HCT116 (cell line): ENCODE measurements at regions not wholly inside any gene's neighbourhood (a gene's known extent, or its start where the extent isn't known, plus 50 kb on each side); places are given as distances from the start of the nearest gene placed in this dataset.
A peak's percentile ranks its signal among the peaks of the same experiment; 100 is the strongest.

Source experiments
- ATAC-seq: fragments of 200-7000 bp; cut with Tn5 transposase; 2 replicates; pipeline ENCODE4 v1.9.1; 2020; ENCODE audit warnings: mild to moderate bottlenecking, moderate library complexity
- BruUV-seq: library from RNA; stranded (reverse); fragments of 400-500 nt; replicated peaks from 2 replicates; lab custom pipeline; 2021; lab: Mats Ljungman, UMichigan
- CTCF ChIA-PET: fragments of 300-600 bp; sonication (Branson Sonifier 250); formaldehyde crosslinking; loops from one replicate; lab custom pipeline; 2021; ENCODE audit warnings: antibody characterized with exemption; lab: Charles Lee
- POLR2A ChIA-PET: fragments of 300-600, 350-600 bp; sonication (Branson Sonifier 250); formaldehyde crosslinking; loops from one replicate; lab custom pipeline; 2021; ENCODE audit warnings: antibody characterized with exemption; lab: Charles Lee
- RAD21 ChIA-PET, 2 experiments: fragments of 300-600 bp; sonication (Branson Sonifier 250); formaldehyde crosslinking; loops; one replicate each; lab custom pipeline; 2023; ENCODE audit warnings: low total read pairs in 2 of 2; ENCODE audit not compliant: uncharacterized antibody in 2 of 2, unreplicated experiment in 2 of 2, low non-redundant PET in 1 of 2; lab: Charles Lee
- DNase-seq: peaks from one replicate; pipeline ENCODE4 v3.0.0-alpha.2; 2010; ENCODE audit warnings: low read depth, low spot score
- H2AFZ ChIP-seq: fragments of 200-600 bp; shearing (Covaris generic), sonication (generic); 2 replicates; pipeline ENCODE4 v1.6.1; 2017; ENCODE audit warnings: low read depth, mixed run types, mixed read lengths, antibody characterized with exemption, low read length; ENCODE audit not compliant: poor library complexity, severe bottlenecking
- H3K27ac ChIP-seq: 2 replicates; pipeline ENCODE4 v1.5.1; 2012; ENCODE audit warnings: low read depth, low read length
- H3K27me3 ChIP-seq: fragments of 200-600 bp; sonication (generic); 2 replicates; pipeline ENCODE4 v1.6.1; 2016; ENCODE audit warnings: mixed run types, low read length, mixed read lengths; ENCODE audit not compliant: insufficient read depth
- H3K36me3 ChIP-seq, 2 experiments: fragments of 200-500 bp in 1 of 2; fragments of 200-600 bp in 1 of 2; sonication (Bioruptor generic) in 1 of 2; sonication (generic) in 1 of 2; 2 replicates each; pipeline versions ENCODE4 v1.5.1 to v1.6.1; 2014 to 2016; ENCODE audit warnings: low read length in 2 of 2, inconsistent platforms in 1 of 2, mixed read lengths in 1 of 2, mixed run types in 1 of 2; ENCODE audit not compliant: insufficient read depth in 2 of 2, control insufficient read depth in 1 of 2
- H3K4me1 ChIP-seq, 2 experiments: fragments of 200-600 bp in 1 of 2; sonication (generic) in 1 of 2; 2 replicates each; pipeline versions ENCODE4 v1.5.1 to v1.6.1; 2012 to 2017; ENCODE audit warnings: low read length in 2 of 2, inconsistent platforms in 1 of 2, mild to moderate bottlenecking in 1 of 2, mixed read lengths in 1 of 2, mixed run types in 1 of 2, moderate library complexity in 1 of 2; ENCODE audit not compliant: insufficient read depth in 2 of 2, control insufficient read depth in 1 of 2
- H3K4me2 ChIP-seq: fragments of 200-600 bp; sonication (generic); 2 replicates; pipeline ENCODE4 v1.6.1; 2017; ENCODE audit warnings: mixed run types, low read length, mixed read lengths
- H3K4me3 ChIP-seq, 2 experiments: fragments of 200-600 bp in 1 of 2; sonication (generic) in 1 of 2; replicated peaks in 1 of 2; 2 replicates each; pipeline ENCODE4 v1.5.1; 2011 to 2016; ENCODE audit warnings: low read length in 2 of 2, control low read depth in 1 of 2, low read depth in 1 of 2, mild to moderate bottlenecking in 1 of 2, mixed read lengths in 1 of 2, mixed run types in 1 of 2
- H3K79me2 ChIP-seq: fragments of 200-600 bp; sonication (generic); 2 replicates; pipeline ENCODE4 v1.6.1; 2017; ENCODE audit warnings: mild to moderate bottlenecking, mixed run types, low read length, moderate library complexity, mixed read lengths; ENCODE audit not compliant: insufficient read depth
- H3K9ac ChIP-seq: fragments of 200-600 bp; sonication (generic); 2 replicates; pipeline ENCODE4 v1.6.1; 2016; ENCODE audit warnings: low read length, mixed read lengths
- H3K9me2 ChIP-seq: fragments of 200-600 bp; sonication (generic), shearing (Covaris generic); 2 replicates; pipeline ENCODE4 v1.6.1; 2017; ENCODE audit warnings: mixed run types, mild to moderate bottlenecking, moderate library complexity; ENCODE audit not compliant: insufficient read depth
- H3K9me3 ChIP-seq, 2 experiments: fragments of 200-500 bp in 1 of 2; fragments of 200-600 bp in 1 of 2; sonication (Bioruptor generic) in 1 of 2; sonication (generic) in 1 of 2; 2 replicates each; pipeline ENCODE4 v1.6.1; 2014 to 2017; ENCODE audit warnings: low read length in 2 of 2, mixed read lengths in 2 of 2, inconsistent platforms in 1 of 2, low read depth in 1 of 2, mild to moderate bottlenecking in 1 of 2, mixed run types in 1 of 2, moderate library complexity in 1 of 2; ENCODE audit not compliant: control insufficient read depth in 1 of 2, insufficient read depth in 1 of 2
- H4K20me1 ChIP-seq: fragments of 200-600 bp; sonication (generic), shearing (Covaris generic); 2 replicates; pipeline ENCODE4 v1.6.1; 2017; ENCODE audit warnings: mixed run types, mild to moderate bottlenecking, moderate library complexity; ENCODE audit not compliant: insufficient read depth
- CEBPB ChIP-seq: IDR thresholded peaks from 2 replicates; pipeline ENCODE4 v1.6.1; 2012; ENCODE audit warnings: low read depth
- EGR1 ChIP-seq: IDR thresholded peaks from 2 replicates; pipeline ENCODE4 v1.6.1; 2012; ENCODE audit warnings: low read depth
- ELF1 ChIP-seq: IDR thresholded peaks from 2 replicates; pipeline ENCODE4 v1.6.1; 2012; ENCODE audit warnings: low read depth, borderline replicate concordance
- EZH2phosphoT487 ChIP-seq: fragments of 200-600 bp; IDR thresholded peaks from 2 replicates; pipeline ENCODE4 v1.6.1; 2018; ENCODE audit warnings: antibody characterized with exemption, borderline replicate concordance
- FOSL1 ChIP-seq: IDR thresholded peaks from 2 replicates; pipeline ENCODE4 v1.6.1; 2012; ENCODE audit warnings: low read depth
- MAX ChIP-seq: IDR thresholded peaks from 2 replicates; pipeline ENCODE4 v1.6.1; 2012
- POLR2A ChIP-seq: IDR thresholded peaks from 2 replicates; pipeline ENCODE4 v1.7.0; 2011; ENCODE audit warnings: borderline replicate concordance; ENCODE audit not compliant: insufficient read depth, insufficient read length; ENCODE audit errors: extremely low read depth
- RAD21 ChIP-seq: IDR thresholded peaks from 2 replicates; pipeline ENCODE4 v1.6.1; 2012; ENCODE audit warnings: low read depth, mild to moderate bottlenecking
- SP1 ChIP-seq: IDR thresholded peaks from 2 replicates; pipeline ENCODE4 v1.6.1; 2012; ENCODE audit warnings: low read depth
- intact Hi-C: fragments of 100-400 bp; cut with micrococcal nuclease; formaldehyde crosslinking; loops from 2 replicates; pipeline ENCODE4 v1.10.0; 2022
- TF ChIP-seq, protein P1 (sequence below): IDR thresholded peaks from 2 replicates; pipeline ENCODE4 v1.6.1; 2011; ENCODE audit warnings: mild to moderate bottlenecking, low read length, moderate library complexity; ENCODE audit not compliant: insufficient replicate concordance; ENCODE audit errors: extremely low read depth
- TF ChIP-seq, protein P2 (sequence below): IDR thresholded peaks from 2 replicates; pipeline ENCODE4 v1.6.1; 2012

DNA sequence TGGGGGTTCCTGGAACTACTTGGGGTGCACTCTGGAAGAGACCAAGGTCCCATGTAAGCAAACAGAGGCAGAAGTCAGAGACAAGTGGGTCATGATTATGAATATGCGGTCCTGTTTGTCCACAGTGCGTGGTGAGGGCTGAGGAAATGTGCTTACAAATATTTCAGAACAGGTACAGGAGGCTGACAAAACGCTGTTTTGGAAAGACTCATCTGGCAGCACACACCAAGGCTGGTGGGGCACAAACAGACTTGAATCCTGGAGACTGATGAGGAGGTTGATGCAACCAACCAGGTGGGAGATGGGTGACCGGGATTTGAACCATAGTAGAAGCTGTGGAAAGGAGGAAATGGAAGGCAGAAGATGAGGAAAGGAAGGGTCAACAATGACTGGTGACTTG, 83.8 kb downstream of the ADRB2 start:
- H3K4me2 ChIP-seq, result peak overlapping the region; percentile 62
- ChIA-PET POLR2A (no interaction called here), RAD21 (interaction anchor here in 1 of 2 experiments (1.0 kb wide), 1 partner anchor 124 kb away, joined by 3 read pairs; no protein-coding TSS in a partner anchor), CTCF (interaction anchor here (1.5 to 4.5 kb wide), 2 partner anchors 48 to 179 kb away, joined by 4 to 36 read pairs; no protein-coding TSS in a partner anchor)
- no peaks in the 10 kb centered on the region for H3K79me2 ChIP-seq
- DNase-seq, result no peak
- no peaks in the 10 kb centered on the region for H3K36me3 ChIP-seq
- no peak overlapping the region for H3K9ac ChIP-seq
- peaks cover 21 to 61% of the 10 kb centered on the region in 2 experiments for H3K4me1 ChIP-seq
- no peak overlapping the region for H3K27ac ChIP-seq
- H3K9me3 ChIP-seq, result no peaks in the 10 kb centered on the region
- H3K27me3 ChIP-seq, result no peaks in the 10 kb centered on the region
- BruUV-seq, result TSS peak; percentile 83
- no peaks in the 10 kb centered on the region for H3K9me2 ChIP-seq
- TF ChIP-seq FOSL1, result no peak
- 0 out of 2 replicates have a peak, but pooled peaks have one; percentile 0 for TF ChIP-seq CEBPB
- H4K20me1 ChIP-seq, result no peaks in the 10 kb centered on the region
- no peak overlapping the region for H3K4me3 ChIP-seq
- ATAC-seq, result no peak; the same call in 1 of the 2 replicates
- peak overlapping the region; percentile 69 for H2AFZ ChIP-seq
- intact Hi-C loops, result loop anchor here (5.0 kb wide), 1 partner anchor 178 kb away; no protein-coding TSS in a partner anchor

DNA sequence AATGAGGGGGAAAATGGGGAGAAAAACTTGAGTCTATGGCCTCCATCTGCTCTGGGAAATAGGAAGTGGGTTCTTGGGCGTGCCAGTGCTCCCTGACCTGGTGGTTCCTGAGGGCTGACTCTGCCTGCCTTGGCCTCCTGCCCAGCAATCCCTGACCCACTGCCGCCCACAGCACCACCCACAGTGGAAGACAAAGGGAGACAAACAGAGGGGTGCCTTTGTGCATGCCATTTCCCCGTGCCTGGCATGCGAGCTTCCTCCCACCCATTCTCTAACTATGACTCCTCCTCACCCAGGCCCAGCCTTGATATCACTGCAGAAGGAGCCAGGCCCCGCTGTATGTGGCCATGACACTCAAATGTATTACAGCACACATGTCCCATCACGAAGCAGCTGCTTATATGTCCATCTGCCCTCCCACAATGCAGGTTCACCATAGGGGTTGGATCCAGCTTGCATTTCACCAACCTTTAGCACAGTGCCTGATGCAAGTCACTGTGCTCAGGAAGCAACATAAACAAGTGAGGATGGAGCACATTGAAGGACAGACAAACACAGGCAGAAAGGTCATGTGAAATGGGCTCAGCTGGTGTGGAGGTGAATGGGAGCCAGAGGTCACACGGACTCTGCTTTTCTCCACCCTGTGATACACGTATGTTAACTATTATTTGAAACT, 84.4 kb downstream of the ADRB2 start:
- no peaks in the 10 kb centered on the region for H3K9me2 ChIP-seq
- DNase-seq (peak; percentile 38), ATAC-seq (peak; percentile 51)
- no peak overlapping the region for H3K9ac ChIP-seq
- H3K36me3 ChIP-seq, result no peaks in the 10 kb centered on the region
- H3K9me3 ChIP-seq, result no peaks in the 10 kb centered on the region
- CTCF ChIA-PET, result interaction anchor here (1.5 to 4.5 kb wide), 2 partner anchors 47 to 180 kb away, joined by 4 to 36 read pairs; no protein-coding TSS in a partner anchor
- H3K27me3 ChIP-seq, result no peaks in the 10 kb centered on the region
- no peaks in the 10 kb centered on the region for H4K20me1 ChIP-seq
- no TSS peak for BruUV-seq
- peak overlapping the region; percentile 69 for H2AFZ ChIP-seq
- H3K4me1 ChIP-seq, result peaks cover 21 to 65% of the 10 kb centered on the region in 2 experiments
- H3K4me3 ChIP-seq, result no peak overlapping the region; a peak in 1 of 4 replicates
- no peak overlapping the region for H3K27ac ChIP-seq
- TF ChIP-seq EZH2phosphoT487 (no peak), MAX (peak; percentile 38; the same call in 1 of the 2 replicates), FOSL1 (no peak), RAD21 (0 out of 2 replicates have a peak, but pooled peaks have one; percentile 2), SP1 (peak; percentile 49; the same call in 1 of the 2 replicates), ELF1 (no peak), EGR1 (0 out of 2 replicates have a peak, but pooled peaks have one; percentile 52), POLR2A (no peak)
- TF ChIP-seq, protein P1, sequence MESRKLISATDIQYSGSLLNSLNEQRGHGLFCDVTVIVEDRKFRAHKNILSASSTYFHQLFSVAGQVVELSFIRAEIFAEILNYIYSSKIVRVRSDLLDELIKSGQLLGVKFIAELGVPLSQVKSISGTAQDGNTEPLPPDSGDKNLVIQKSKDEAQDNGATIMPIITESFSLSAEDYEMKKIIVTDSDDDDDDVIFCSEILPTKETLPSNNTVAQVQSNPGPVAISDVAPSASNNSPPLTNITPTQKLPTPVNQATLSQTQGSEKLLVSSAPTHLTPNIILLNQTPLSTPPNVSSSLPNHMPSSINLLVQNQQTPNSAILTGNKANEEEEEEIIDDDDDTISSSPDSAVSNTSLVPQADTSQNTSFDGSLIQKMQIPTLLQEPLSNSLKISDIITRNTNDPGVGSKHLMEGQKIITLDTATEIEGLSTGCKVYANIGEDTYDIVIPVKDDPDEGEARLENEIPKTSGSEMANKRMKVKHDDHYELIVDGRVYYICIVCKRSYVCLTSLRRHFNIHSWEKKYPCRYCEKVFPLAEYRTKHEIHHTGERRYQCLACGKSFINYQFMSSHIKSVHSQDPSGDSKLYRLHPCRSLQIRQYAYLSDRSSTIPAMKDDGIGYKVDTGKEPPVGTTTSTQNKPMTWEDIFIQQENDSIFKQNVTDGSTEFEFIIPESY, result no peak
- TF ChIP-seq, protein P2, sequence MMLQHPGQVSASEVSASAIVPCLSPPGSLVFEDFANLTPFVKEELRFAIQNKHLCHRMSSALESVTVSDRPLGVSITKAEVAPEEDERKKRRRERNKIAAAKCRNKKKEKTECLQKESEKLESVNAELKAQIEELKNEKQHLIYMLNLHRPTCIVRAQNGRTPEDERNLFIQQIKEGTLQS, result no peak
- TF ChIP-seq, all 23 proteins: peak for 4
- RAD21 ChIA-PET, result interaction anchor here in 1 of 2 experiments (1.0 kb wide), 1 partner anchor 124 kb away, joined by 3 read pairs; no protein-coding TSS in a partner anchor
- Histone ChIP-seq H3K4me2 (peak overlapping the region; percentile 62), H3K79me2 (no peaks in the 10 kb centered on the region)
- intact Hi-C loops, result loop anchor here (5.0 kb wide), 1 partner anchor 179 kb away; no protein-coding TSS in a partner anchor
- POLR2A ChIA-PET, result no interaction called here
